IPS-NIHi7 (cell line): ENCODE measurements at regions not wholly inside any gene's neighbourhood (a gene's known extent, or its start where the extent isn't known, plus 50 kb on each side); places are given as distances from the start of the nearest gene placed in this dataset.
A peak's percentile ranks its signal among the peaks of the same experiment; 100 is the strongest.
"Not testable (repeated sequence)": the region's sequence is repeated elsewhere in the genome, so short reads cannot be mapped to it uniquely, and the experiment has no call there.

Source experiments
- DNase-seq: peaks from one replicate; pipeline ENCODE4 v3.0.0; 2012; ENCODE audit warnings: mixed read lengths; ENCODE audit errors: extremely low spot score

- DNase-seq, result not testable (repeated sequence)
Observed at GRCh38 chr6:28623242-28623641, 97.6 kb downstream of the GPX5 start.

- not testable (repeated sequence) for DNase-seq
Observed at GRCh38 chr6:28626386-28626785, 100.7 kb downstream of the GPX5 start.

- no peak for DNase-seq
Observed at GRCh38 chr6:28632326-28632851, 106.7 kb downstream of the GPX5 start.

GRCh38 chr6:28633445-28634215 is 107.9 kb downstream of the GPX5 start:
- DNase-seq, result peak; percentile 25

- no peak for DNase-seq
Observed at GRCh38 chr6:28634411-28634760, 108.7 kb downstream of the GPX5 start.

GRCh38 chr6:28634761-28635546 is 109.3 kb downstream of the GPX5 start:
- peak; percentile 63 for DNase-seq

- DNase-seq, result peak; percentile 23
Observed at GRCh38 chr6:28635547-28636158, 110.0 kb downstream of the GPX5 start.

- no peak for DNase-seq
Observed at GRCh38 chr6:28638787-28639430, 113.2 kb downstream of the GPX5 start.

- DNase-seq, result not testable (repeated sequence)
Observed at GRCh38 chr6:28639445-28640290, 114.0 kb downstream of the GPX5 start.

GRCh38 chr6:28643017-28643740 is 117.5 kb downstream of the GPX5 start:
- DNase-seq, result peak; percentile 41

GRCh38 chr6:28646650-28647049 is 121.0 kb downstream of the GPX5 start:
- DNase-seq, result no peak

GRCh38 chr6:28648035-28648877 is 122.6 kb downstream of the GPX5 start:
- peak; percentile 64 for DNase-seq

- DNase-seq, result peak; percentile 13
Observed at GRCh38 chr6:28648878-28649375, 123.2 kb downstream of the GPX5 start.

- DNase-seq, result no peak
Observed at GRCh38 chr6:28651161-28651560, 125.5 kb downstream of the GPX5 start.

GRCh38 chr6:28653876-28654275 is 128.2 kb downstream of the GPX5 start:
- no peak for DNase-seq

- no peak for DNase-seq
Observed at GRCh38 chr6:28655164-28655563, 129.5 kb downstream of the GPX5 start.

GRCh38 chr6:28656715-28657114 is 131.0 kb downstream of the GPX5 start:
- no peak for DNase-seq

- DNase-seq, result no peak
Observed at GRCh38 chr6:28657381-28657768, 131.7 kb downstream of the GPX5 start.
